Trophoblast cell (in vitro differentiated cells and primary cell): ENCODE measurements at regions not wholly inside any gene's neighbourhood (a gene's known extent, or its start where the extent isn't known, plus 50 kb on each side); places are given as distances from the start of the nearest gene placed in this dataset.

Experiments
- DNase-seq, 2 donors: peaks; one replicate each; pipeline ENCODE4 v3.0.0-alpha.2; 2016
- H2AFZ ChIP-seq: 2 replicates; pipeline ENCODE4 v1.6.1; 2013; ENCODE audit warnings: low read length, moderate library complexity, mild to moderate bottlenecking; ENCODE audit not compliant: insufficient read depth, poor library complexity
- H2AK5ac ChIP-seq: 2 replicates; pipeline ENCODE4 v1.6.1; 2013; ENCODE audit warnings: mild to moderate bottlenecking, low read length
- H2BK120ac ChIP-seq: 2 replicates; pipeline ENCODE4 v1.6.1; 2013; ENCODE audit warnings: low read length, mild to moderate bottlenecking, moderate library complexity; ENCODE audit not compliant: insufficient read depth, poor library complexity
- H2BK12ac ChIP-seq: 2 replicates; pipeline ENCODE4 v1.6.1; 2013; ENCODE audit warnings: mild to moderate bottlenecking, low read length, moderate library complexity
- H2BK5ac ChIP-seq: 2 replicates; pipeline ENCODE4 v1.6.1; 2013; ENCODE audit warnings: low read length, low read depth, moderate library complexity, mild to moderate bottlenecking; ENCODE audit not compliant: poor library complexity
- H3K14ac ChIP-seq: 2 replicates; pipeline ENCODE4 v1.6.1; 2013; ENCODE audit warnings: mild to moderate bottlenecking, low read length
- H3K18ac ChIP-seq: 2 replicates; pipeline ENCODE4 v1.6.1; 2013; ENCODE audit warnings: mild to moderate bottlenecking, low read length
- H3K23ac ChIP-seq: 2 replicates; pipeline ENCODE4 v1.6.1; 2013; ENCODE audit warnings: low read length
- H3K27ac ChIP-seq: 2 replicates; pipeline ENCODE4 v1.5.1; 2013; ENCODE audit warnings: low read depth, mild to moderate bottlenecking, inconsistent platforms, low read length, moderate library complexity
- H3K27me3 ChIP-seq: 2 replicates; pipeline ENCODE4 v1.6.1; 2013; ENCODE audit warnings: inconsistent platforms, mild to moderate bottlenecking, low read length, moderate library complexity; ENCODE audit not compliant: insufficient read depth
- H3K36me3 ChIP-seq, 2 experiments: 1 replicate in 1 of 2; 2 replicates in 1 of 2; pipeline ENCODE4 v1.6.1; 2013; ENCODE audit warnings: low read length in 2 of 2, mild to moderate bottlenecking in 2 of 2, moderate library complexity in 1 of 2; ENCODE audit not compliant: insufficient read depth in 2 of 2, control insufficient read depth in 1 of 2
- H3K4ac ChIP-seq: 2 replicates; pipeline ENCODE4 v1.6.1; 2013; ENCODE audit warnings: low read depth, mild to moderate bottlenecking, low read length, moderate library complexity
- H3K4me1 ChIP-seq, 2 experiments: 1 replicate in 1 of 2; 2 replicates in 1 of 2; pipeline ENCODE4 v1.6.1; 2013; ENCODE audit warnings: low read length in 2 of 2, mild to moderate bottlenecking in 2 of 2, moderate library complexity in 1 of 2; ENCODE audit not compliant: insufficient read depth in 2 of 2, control insufficient read depth in 1 of 2
- H3K4me2 ChIP-seq: 2 replicates; pipeline ENCODE4 v1.6.1; 2013; ENCODE audit warnings: inconsistent platforms, mild to moderate bottlenecking, low read length, moderate library complexity
- H3K4me3 ChIP-seq: 2 replicates; pipeline ENCODE4 v1.5.1; 2013; ENCODE audit warnings: mild to moderate bottlenecking, low read depth, low read length, inconsistent platforms
- H3K79me1 ChIP-seq: one replicate; pipeline ENCODE4 v1.6.1; 2013; ENCODE audit warnings: low read length
- H3K79me2 ChIP-seq: 2 replicates; pipeline ENCODE4 v1.6.1; 2013; ENCODE audit warnings: low read length, mild to moderate bottlenecking; ENCODE audit not compliant: control insufficient read depth, insufficient read depth, poor library complexity
- H3K9ac ChIP-seq: 2 replicates; pipeline ENCODE4 v1.6.1; 2013; ENCODE audit warnings: mild to moderate bottlenecking, low read length
- H3K9me3 ChIP-seq: 2 replicates; pipeline ENCODE4 v1.6.1; 2013; ENCODE audit warnings: low read depth, mild to moderate bottlenecking, control low read depth, inconsistent platforms, low read length; ENCODE audit not compliant: insufficient read depth
- H4K12ac ChIP-seq: 2 replicates; pipeline ENCODE4 v1.6.1; 2013; ENCODE audit warnings: low read depth, mild to moderate bottlenecking, low read length, moderate library complexity
- H4K8ac ChIP-seq: 2 replicates; pipeline ENCODE4 v1.6.1; 2013; ENCODE audit warnings: low read depth, mild to moderate bottlenecking, low read length, moderate library complexity
- H4K91ac ChIP-seq: one replicate; pipeline ENCODE4 v1.6.1; 2013; ENCODE audit warnings: low read depth, mild to moderate bottlenecking, low read length, moderate library complexity
- WGBS: extraction: QIAGEN DNeasy Blood & Tissue Kit; methylation state at CpG from one replicate; pipeline ENCODE4 v1.1.7; 2013; ENCODE audit warnings: missing lambda C conversion rate; ENCODE audit not compliant: insufficient read length, insufficient coverage; ENCODE audit errors: extremely low coverage; 5-methylcytosine and 5-hydroxymethylcytosine counted together

- no peak overlapping the region for H2AK5ac ChIP-seq
- H3K4me1 ChIP-seq: no peaks in the 10 kb centered on the region
- no peak for DNase-seq
- no peak overlapping the region for H2BK120ac ChIP-seq
- H3K27ac ChIP-seq: no peak overlapping the region
- H3K9me3 ChIP-seq: peaks cover 3% of the 10 kb centered on the region
- H4K8ac ChIP-seq: no peak overlapping the region
- H2BK5ac ChIP-seq: no peak overlapping the region
- WGBS: no CpG with 5 or more reads among the region's 8 CpGs
- H3K36me3 ChIP-seq: no peaks in the 10 kb centered on the region
- no peak overlapping the region for H3K4me3 ChIP-seq
- no peak overlapping the region for H2BK12ac ChIP-seq
- no peaks in the 10 kb centered on the region for H3K79me1 ChIP-seq
- no peak overlapping the region for H4K91ac ChIP-seq
- no peak overlapping the region for H3K9ac ChIP-seq
- no peak overlapping the region for H3K4me2 ChIP-seq
- no peaks in the 10 kb centered on the region for H3K27me3 ChIP-seq
- H2AFZ ChIP-seq: no peak overlapping the region
- no peak overlapping the region for H3K4ac ChIP-seq
- H4K12ac ChIP-seq: no peak overlapping the region
- H3K18ac ChIP-seq: no peak overlapping the region
- H3K23ac ChIP-seq: no peak overlapping the region
- no peak overlapping the region for H3K14ac ChIP-seq
- H3K79me2 ChIP-seq: no peaks in the 10 kb centered on the region
Observed at GRCh38 chr12:130084359-130084758, 77.9 kb upstream of the FZD10 start.

- H2BK12ac ChIP-seq: no peak overlapping the region
- H3K18ac ChIP-seq: no peak overlapping the region
- H3K27me3 ChIP-seq: no peaks in the 10 kb centered on the region
- no CpG with 5 or more reads among the region's 11 CpGs for WGBS
- no peak overlapping the region for H3K14ac ChIP-seq
- H3K9me3 ChIP-seq: peaks cover 10% of the 10 kb centered on the region
- no peak overlapping the region for H2AK5ac ChIP-seq
- no peak overlapping the region for H3K4me2 ChIP-seq
- DNase-seq: no peak
- H2AFZ ChIP-seq: no peak overlapping the region
- H3K79me1 ChIP-seq: no peaks in the 10 kb centered on the region
- no peak overlapping the region for H3K23ac ChIP-seq
- H3K4me1 ChIP-seq: no peaks in the 10 kb centered on the region
- no peak overlapping the region for H3K27ac ChIP-seq
- H3K79me2 ChIP-seq: no peaks in the 10 kb centered on the region
- no peak overlapping the region for H4K8ac ChIP-seq
- no peak overlapping the region for H2BK5ac ChIP-seq
- no peaks in the 10 kb centered on the region for H3K36me3 ChIP-seq
- H4K91ac ChIP-seq: no peak overlapping the region
- no peak overlapping the region for H3K4ac ChIP-seq
- no peak overlapping the region for H3K9ac ChIP-seq
- no peak overlapping the region for H4K12ac ChIP-seq
- no peak overlapping the region for H2BK120ac ChIP-seq
- no peak overlapping the region for H3K4me3 ChIP-seq
Observed at GRCh38 chr12:130086248-130086647, 76.0 kb upstream of the FZD10 start.

DNA sequence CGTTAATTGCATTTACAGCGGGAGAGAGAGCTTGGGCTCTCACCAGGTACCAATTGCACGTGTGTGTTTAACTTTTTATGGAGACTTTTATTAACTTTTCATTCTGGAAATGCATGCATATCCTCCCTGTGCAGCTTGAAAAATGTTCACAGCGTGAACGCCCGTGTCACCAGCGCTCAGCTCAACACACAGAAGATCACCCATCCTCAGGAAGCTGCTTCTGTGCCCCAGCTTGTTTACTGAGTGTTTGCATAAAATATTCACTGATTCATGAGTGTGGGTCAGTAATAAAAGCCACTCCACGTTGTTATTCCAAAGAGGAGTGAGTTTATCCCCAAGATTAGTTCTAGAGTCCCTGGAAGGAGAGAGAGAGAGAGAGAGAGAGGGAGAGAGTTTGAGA is 75.5 kb upstream of the FZD10 start:
- no peak overlapping the region for H2AFZ ChIP-seq
- H2BK12ac ChIP-seq: no peak overlapping the region
- no peak overlapping the region for H2BK120ac ChIP-seq
- no peak overlapping the region for H3K4me3 ChIP-seq
- H3K18ac ChIP-seq: no peak overlapping the region
- peaks cover 11% of the 10 kb centered on the region for H3K9me3 ChIP-seq
- no peaks in the 10 kb centered on the region for H3K79me1 ChIP-seq
- no peaks in the 10 kb centered on the region for H3K36me3 ChIP-seq
- no peak overlapping the region for H3K27ac ChIP-seq
- no peak overlapping the region for H4K8ac ChIP-seq
- no peak overlapping the region for H2AK5ac ChIP-seq
- H3K27me3 ChIP-seq: no peaks in the 10 kb centered on the region
- no CpG with 5 or more reads among the region's 8 CpGs for whole genome bisulfite sequencing
- no peaks in the 10 kb centered on the region for H3K79me2 ChIP-seq
- no peak for DNase-seq
- no peak overlapping the region for H3K4ac ChIP-seq
- no peak overlapping the region for H2BK5ac ChIP-seq
- no peak overlapping the region for H4K91ac ChIP-seq
- no peak overlapping the region for H3K9ac ChIP-seq
- H3K23ac ChIP-seq: no peak overlapping the region
- H3K4me2 ChIP-seq: no peak overlapping the region
- no peak overlapping the region for H3K14ac ChIP-seq
- no peak overlapping the region for H4K12ac ChIP-seq
- no peaks in the 10 kb centered on the region for H3K4me1 ChIP-seq

GRCh38 chr12:130087222-130087621 is 75.0 kb upstream of the FZD10 start:
- no peak overlapping the region for H3K23ac ChIP-seq
- H3K4me3 ChIP-seq: no peak overlapping the region
- no peak overlapping the region for H2AFZ ChIP-seq
- H3K79me1 ChIP-seq: no peaks in the 10 kb centered on the region
- no peak overlapping the region for H2BK12ac ChIP-seq
- no peak overlapping the region for H4K12ac ChIP-seq
- H3K18ac ChIP-seq: no peak overlapping the region
- H3K9me3 ChIP-seq: peaks cover 11% of the 10 kb centered on the region
- no peaks in the 10 kb centered on the region for H3K27me3 ChIP-seq
- H4K8ac ChIP-seq: no peak overlapping the region
- no peak overlapping the region for H2BK120ac ChIP-seq
- no peak overlapping the region for H3K27ac ChIP-seq
- H3K9ac ChIP-seq: no peak overlapping the region
- no peak overlapping the region for H3K4me2 ChIP-seq
- no peak overlapping the region for H2BK5ac ChIP-seq
- H3K79me2 ChIP-seq: no peaks in the 10 kb centered on the region
- no peak overlapping the region for H3K4ac ChIP-seq
- WGBS: no CpG with 5 or more reads among the region's 11 CpGs
- H2AK5ac ChIP-seq: no peak overlapping the region
- no peak for DNase-seq
- H3K14ac ChIP-seq: no peak overlapping the region
- H4K91ac ChIP-seq: no peak overlapping the region
- no peaks in the 10 kb centered on the region for H3K4me1 ChIP-seq
- no peaks in the 10 kb centered on the region for H3K36me3 ChIP-seq
